ENCODE measurements at regions not wholly inside any gene's neighbourhood (a gene's known extent, or its start where the extent isn't known, plus 50 kb on each side); places are given as distances from the start of the nearest gene placed in this dataset.
"Not testable (repeated sequence)": the region's sequence is repeated elsewhere in the genome, so short reads cannot be mapped to it uniquely, and the experiment has no call there.

- DNase-seq: no peak
Observed at GRCh38 chr1:90346349-90346748, 351.4 kb downstream of the ZNF326 start.

- DNase-seq: no peak
Observed at GRCh38 chr1:90344963-90345730, 350.2 kb downstream of the ZNF326 start.

- DNase-seq: no peak
Observed at GRCh38 chr1:90341516-90341915, 346.6 kb downstream of the ZNF326 start.

GRCh38 chr1:90340606-90341005 lies 345.7 kb downstream of the ZNF326 start:
- peak; percentile 68 for DNase-seq

GRCh38 chr1:90339811-90340210 lies 344.9 kb downstream of the ZNF326 start:
- DNase-seq: no peak

GRCh38 chr1:90336552-90337324 lies 341.8 kb downstream of the ZNF326 start:
- DNase-seq: no peak

GRCh38 chr1:90335558-90335957 lies 340.6 kb downstream of the ZNF326 start:
- DNase-seq: no peak

- DNase-seq: no peak
Observed at GRCh38 chr1:90334137-90334536, 339.2 kb downstream of the ZNF326 start.

- no peak for DNase-seq
Observed at GRCh38 chr1:90325168-90325567, 330.3 kb downstream of the ZNF326 start.

- DNase-seq: no peak
Observed at GRCh38 chr1:90322186-90322585, 327.3 kb downstream of the ZNF326 start.

- DNase-seq: no peak
Observed at GRCh38 chr1:90319918-90320317, 325.0 kb downstream of the ZNF326 start.

GRCh38 chr1:90318431-90318830 lies 323.5 kb downstream of the ZNF326 start:
- DNase-seq: no peak

GRCh38 chr1:90317628-90318027 lies 322.7 kb downstream of the ZNF326 start:
- no peak for DNase-seq

GRCh38 chr1:90314533-90314932 lies 319.6 kb downstream of the ZNF326 start:
- DNase-seq: no peak

GRCh38 chr1:90313778-90314177 lies 318.9 kb downstream of the ZNF326 start:
- DNase-seq: no peak

- DNase-seq: no peak
Observed at GRCh38 chr1:90309806-90310205, 314.9 kb downstream of the ZNF326 start.

GRCh38 chr1:90308421-90308820 lies 313.5 kb downstream of the ZNF326 start:
- DNase-seq: no peak

GRCh38 chr1:90305577-90305976 lies 310.7 kb downstream of the ZNF326 start:
- DNase-seq: no peak

GRCh38 chr1:90296327-90296726 lies 301.4 kb downstream of the ZNF326 start:
- DNase-seq: no peak

- DNase-seq: no peak
Observed at GRCh38 chr1:90295534-90295933, 300.6 kb downstream of the ZNF326 start.

GRCh38 chr1:90291431-90292216 lies 296.7 kb downstream of the ZNF326 start:
- DNase-seq: no peak

- no peak for DNase-seq
Observed at GRCh38 chr1:90282811-90283210, 287.9 kb downstream of the ZNF326 start.

- not testable (repeated sequence) for DNase-seq
Observed at GRCh38 chr1:90281886-90282285, 287.0 kb downstream of the ZNF326 start.

GRCh38 chr1:90277270-90277669 lies 282.4 kb downstream of the ZNF326 start:
- no peak for DNase-seq
